HTR-8/SVneo (cell line): ENCODE measurements at regions not wholly inside any gene's neighbourhood (a gene's known extent, or its start where the extent isn't known, plus 50 kb on each side); places are given as distances from the start of the nearest gene placed in this dataset.
"Not testable (repeated sequence)": the region's sequence is repeated elsewhere in the genome, so short reads cannot be mapped to it uniquely, and the experiment has no call there.

ENCODE experiments used
- DNase-seq: peaks from one replicate; pipeline ENCODE4 v3.0.0; 2011; ENCODE audit warnings: low spot score, mixed read lengths; ENCODE audit not compliant: insufficient read length
- FAIRE-seq: peaks from 2 replicates; lab custom pipeline; 2011; peaks lifted over from hg19 to GRCh38; lab: Jason Lieb, UNC

DNA sequence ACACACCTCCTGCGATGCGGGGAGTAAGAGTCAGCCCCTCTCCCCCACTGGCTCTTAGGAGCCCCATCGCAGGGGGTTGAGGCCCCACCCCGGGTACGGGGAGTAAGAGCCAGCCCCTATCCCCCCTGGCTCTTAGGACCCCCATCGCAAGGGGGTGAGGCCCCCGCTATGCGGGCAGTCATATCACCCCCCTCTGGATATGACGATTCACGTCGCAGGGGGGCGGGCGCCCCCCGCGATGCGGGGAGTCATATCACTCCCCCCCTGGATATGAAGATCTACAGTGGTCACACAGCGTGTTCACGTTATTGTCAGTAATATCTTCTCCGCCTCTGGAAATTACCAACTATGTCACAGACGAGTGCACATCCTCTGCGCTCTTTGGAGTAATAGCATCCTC lies 61.1 kb downstream of the DEFB131A start:
- not testable (repeated sequence) for FAIRE-seq, DNase-seq

- not testable (repeated sequence) for FAIRE-seq, DNase-seq
Measured at GRCh38 chr4:9506672-9507071, 62.5 kb downstream of the DEFB131A start.

- FAIRE-seq, DNase-seq: not testable (repeated sequence)
Measured at GRCh38 chr4:9512941-9513340, 68.7 kb downstream of the DEFB131A start.

DNA sequence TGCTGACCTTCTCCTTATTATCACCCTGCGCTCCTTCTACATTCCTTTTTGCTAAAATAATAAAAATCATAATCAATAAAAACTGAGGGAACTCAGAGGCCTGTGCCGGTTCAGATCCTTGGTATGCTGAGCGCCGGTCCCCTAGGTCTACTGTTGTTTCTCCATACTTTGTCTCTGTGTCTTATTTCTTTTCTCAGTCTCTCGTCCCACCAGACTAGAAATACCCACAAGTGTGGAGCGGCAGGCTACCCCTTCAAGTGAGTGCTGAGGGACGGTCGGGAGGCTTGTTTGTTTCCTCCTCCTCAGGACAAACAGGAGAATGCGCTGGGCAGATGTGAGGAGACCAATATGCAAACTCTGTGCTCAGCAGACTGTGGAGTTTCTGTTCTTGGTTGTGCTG lies 75.4 kb downstream of the DEFB131A start:
- FAIRE-seq, DNase-seq: not testable (repeated sequence)

DNA sequence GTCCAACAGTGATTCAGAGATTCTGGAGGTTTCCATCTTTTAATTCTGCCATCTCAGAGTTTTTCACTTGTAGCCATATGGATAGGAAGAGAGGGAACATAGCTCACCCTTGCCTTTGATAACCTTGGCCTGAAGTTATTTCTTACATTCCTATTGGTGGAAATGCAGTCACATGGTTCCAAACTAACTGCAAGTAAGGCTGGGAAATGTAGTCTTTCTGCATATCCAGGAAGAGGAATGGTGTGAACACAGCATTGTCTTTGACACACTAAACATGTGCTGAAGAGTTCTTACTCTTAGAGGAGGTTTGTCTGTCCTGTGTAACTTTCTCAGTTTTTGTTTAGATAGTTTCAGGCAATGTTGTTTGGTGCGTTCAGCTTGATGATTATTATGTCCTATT lies 78.7 kb downstream of the DEFB131A start:
- not testable (repeated sequence) for DNase-seq, FAIRE-seq

DNA sequence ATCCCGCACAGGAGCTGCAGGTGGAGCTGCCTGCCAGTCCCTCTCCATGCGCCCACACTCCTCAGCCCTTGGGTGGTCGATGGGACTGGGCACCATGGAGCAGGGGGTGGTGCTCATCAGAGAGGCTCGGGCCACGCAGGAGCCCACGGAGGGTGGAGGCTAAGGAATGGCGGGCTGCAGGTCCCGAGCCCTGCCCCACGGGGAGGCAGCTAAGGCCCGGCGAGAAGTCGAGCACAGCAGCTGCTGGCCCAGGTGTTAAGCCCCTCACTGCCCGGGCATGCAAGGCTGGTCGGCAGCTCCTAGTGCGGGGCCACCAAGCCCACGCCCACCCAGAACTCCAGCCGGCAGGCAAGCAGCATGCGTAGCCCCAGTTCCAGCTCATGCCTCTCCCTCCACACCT lies 80.2 kb downstream of the DEFB131A start:
- not testable (repeated sequence) for DNase-seq, FAIRE-seq

DNA sequence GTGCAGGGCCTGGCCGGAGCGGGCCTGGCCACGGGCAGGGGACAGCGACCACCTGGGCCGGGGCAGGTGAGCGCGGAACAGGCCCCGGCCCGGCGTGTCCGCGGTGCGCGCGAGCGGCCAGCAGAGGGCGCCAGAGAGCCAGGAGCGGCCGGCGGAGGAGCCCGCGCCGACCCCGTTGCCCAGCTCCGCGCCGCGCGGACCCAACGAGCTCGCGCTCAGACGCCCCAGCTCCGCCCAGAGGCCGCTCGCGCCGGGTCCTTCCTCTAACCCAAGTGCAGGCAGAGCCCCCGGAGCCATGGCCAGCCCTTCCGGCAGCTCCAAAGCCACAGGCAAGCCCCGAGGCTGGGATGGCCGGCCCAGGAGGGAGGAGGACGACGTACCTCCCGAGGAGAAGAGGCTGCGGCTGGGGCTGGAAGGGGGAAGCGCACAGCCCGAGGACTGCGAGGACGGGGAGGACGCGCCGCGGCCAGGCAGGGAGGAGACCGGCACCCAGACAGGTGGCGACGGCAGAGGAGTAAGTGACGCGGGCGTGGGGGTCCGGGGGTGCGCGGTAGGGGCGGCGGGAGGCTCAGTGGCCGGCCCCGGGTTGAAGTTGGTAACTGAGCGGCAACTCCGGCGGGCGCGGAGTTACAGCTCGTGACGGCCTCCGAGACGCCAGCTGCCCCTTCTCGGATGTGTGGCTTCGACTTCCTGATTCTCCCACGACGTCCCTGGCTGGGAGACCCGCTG lies 88.1 kb downstream of the DEFB131A start:
- peak; percentile 66 for DNase-seq
- FAIRE-seq, result peak; percentile 54

- not testable (repeated sequence) for FAIRE-seq, DNase-seq
Measured at GRCh38 chr4:9532863-9533192, 88.6 kb downstream of the DEFB131A start.

DNA sequence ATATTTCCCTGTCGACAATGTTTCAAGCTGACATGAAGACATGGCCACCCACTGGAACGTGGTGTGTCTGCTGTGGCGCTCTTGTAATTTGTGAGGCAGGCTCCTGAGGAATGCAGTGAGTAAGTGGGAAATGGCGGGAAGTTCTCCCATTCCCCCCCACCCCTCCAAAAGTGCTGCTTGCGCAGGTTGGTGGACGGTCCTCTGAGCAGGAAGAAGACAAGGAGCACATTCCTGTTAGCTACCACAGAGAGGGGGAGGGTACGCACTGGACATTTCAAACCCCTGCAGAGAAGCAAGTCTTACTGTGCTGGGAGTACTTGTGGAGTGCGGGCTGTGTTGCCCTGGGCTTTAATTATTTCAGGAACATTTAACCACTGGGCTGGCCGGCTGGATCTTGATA lies 92.9 kb downstream of the DEFB131A start:
- DNase-seq, FAIRE-seq: not testable (repeated sequence)

- DNase-seq, FAIRE-seq: not testable (repeated sequence)
Measured at GRCh38 chr4:9539939-9540520, 95.8 kb downstream of the DEFB131A start.

GRCh38 chr4:9541388-9541915 lies 97.2 kb downstream of the DEFB131A start:
- DNase-seq, FAIRE-seq: not testable (repeated sequence)

GRCh38 chr4:9544851-9545250 lies 100.6 kb downstream of the DEFB131A start:
- FAIRE-seq, DNase-seq: not testable (repeated sequence)

- FAIRE-seq, DNase-seq: not testable (repeated sequence)
Measured at GRCh38 chr4:9547470-9547869, 103.3 kb downstream of the DEFB131A start.

DNA sequence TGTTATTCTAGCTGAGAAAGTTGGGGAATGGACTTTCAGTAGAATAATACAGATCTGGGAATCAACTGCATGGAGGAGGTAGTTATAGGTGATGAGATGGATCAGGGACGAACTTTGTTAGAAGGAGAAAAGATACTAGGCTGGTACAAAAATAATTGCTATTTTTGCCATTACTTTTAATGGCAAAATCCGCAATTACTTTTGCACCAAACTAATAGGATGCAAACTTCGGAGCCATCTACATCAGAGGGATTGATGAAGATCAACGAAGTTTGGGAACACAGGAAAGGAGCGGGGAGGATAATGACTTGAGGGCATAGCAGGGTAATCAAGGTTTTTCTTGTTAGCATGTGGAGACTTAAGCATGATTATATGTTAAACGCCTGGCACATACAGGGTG lies 111.9 kb downstream of the DEFB131A start:
- not testable (repeated sequence) for DNase-seq, FAIRE-seq

GRCh38 chr4:9577869-9578268 lies 133.7 kb downstream of the DEFB131A start:
- FAIRE-seq, DNase-seq: not testable (repeated sequence)

DNA sequence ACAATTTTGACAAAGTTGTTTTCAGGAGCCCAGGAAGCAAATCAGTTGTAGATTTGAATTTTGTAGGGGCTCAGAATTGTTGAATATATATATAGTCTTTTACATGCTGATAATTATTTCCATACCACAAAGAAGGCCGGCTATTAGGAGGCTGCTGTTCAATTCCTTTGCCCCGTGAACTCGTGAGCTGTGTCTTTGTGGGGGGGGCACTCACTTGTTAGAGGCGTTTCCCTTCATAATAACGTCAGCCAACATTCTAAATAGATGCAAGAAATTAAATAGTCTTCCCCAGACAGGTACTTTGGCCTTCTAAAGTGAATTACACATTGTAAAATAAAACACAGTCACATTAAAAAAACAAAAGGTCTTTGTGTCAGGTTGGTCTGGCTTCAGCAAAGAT lies 138.7 kb downstream of the DEFB131A start:
- FAIRE-seq, DNase-seq: not testable (repeated sequence)

DNA sequence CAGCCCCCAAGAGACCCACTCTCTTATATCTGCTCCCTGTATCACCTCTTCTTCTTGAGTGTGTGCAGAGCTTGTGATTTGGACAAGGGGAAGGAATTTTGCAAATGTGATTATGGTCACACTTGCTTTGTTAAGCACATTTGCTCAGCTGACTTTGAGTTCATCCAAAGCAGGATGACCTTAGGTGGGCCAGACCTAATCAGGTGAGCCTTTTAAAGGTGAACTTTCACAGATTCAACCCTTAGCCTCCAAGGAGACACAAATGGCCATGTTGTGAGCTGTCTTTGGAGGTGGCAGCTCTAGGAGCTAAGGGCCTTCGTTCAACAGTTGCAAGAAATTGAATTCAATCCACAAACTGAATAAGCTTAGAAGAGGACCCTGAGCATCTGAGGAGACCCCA lies 147.8 kb downstream of the DEFB131A start:
- no peak for DNase-seq

GRCh38 chr4:9594948-9595347 lies 150.7 kb downstream of the DEFB131A start:
- DNase-seq (no peak), FAIRE-seq (no peak)

More for the DNA sequence above, 147.8 kb downstream of the DEFB131A start:
- FAIRE-seq, result no peak

DNA sequence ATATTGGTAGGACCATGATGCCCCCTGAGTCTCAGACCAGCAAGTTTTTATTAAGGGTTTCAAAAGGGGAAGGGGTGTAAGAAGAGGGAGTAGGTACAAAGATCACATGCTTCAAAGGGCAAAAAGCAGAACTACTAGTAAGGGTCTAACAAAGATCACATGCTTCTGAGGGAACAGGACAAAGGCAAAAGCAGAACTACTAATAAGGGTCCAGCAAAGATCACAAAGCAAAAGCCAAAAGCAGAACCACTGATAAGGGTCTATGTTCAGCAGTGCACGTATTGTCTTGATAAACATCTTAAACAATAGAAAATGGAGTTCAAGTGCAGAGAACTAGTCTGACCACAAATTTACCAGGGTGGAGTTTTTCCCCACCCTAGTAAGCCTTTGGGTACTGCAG lies 151.3 kb downstream of the DEFB131A start:
- FAIRE-seq, result not testable (repeated sequence)

GRCh38 chr4:9599266-9599665 lies 155.1 kb downstream of the DEFB131A start:
- FAIRE-seq, result no peak
- DNase-seq, result no peak

More for the DNA sequence above, 151.3 kb downstream of the DEFB131A start:
- not testable (repeated sequence) for DNase-seq

- DNase-seq, result no peak
- FAIRE-seq, result no peak
Measured at GRCh38 chr4:9600246-9600645, 156.0 kb downstream of the DEFB131A start.
